B cell (primary cell): ENCODE measurements at regions not wholly inside any gene's neighbourhood (a gene's known extent, or its start where the extent isn't known, plus 50 kb on each side); places are given as distances from the start of the nearest gene placed in this dataset.

Experiments used
- ATAC-seq: fragments of 200-7000 bp; cut with Tn5 transposase; one replicate; pipeline ENCODE4 v1.10.0; 2021; ENCODE audit warnings: low read depth, mild to moderate bottlenecking, moderate number of reproducible peaks, moderate library complexity
- CTCF ChIA-PET: fragments of 350-600 bp; sonication (Branson Sonifier 250); formaldehyde crosslinking; loops from one replicate; lab custom pipeline; 2021; ENCODE audit warnings: antibody characterized with exemption, inconsistent platforms; lab: Charles Lee
- POLR2A ChIA-PET: fragments of 350-600 bp; sonication (Branson Sonifier 250); formaldehyde crosslinking; loops from one replicate; lab custom pipeline; 2021; ENCODE audit warnings: antibody characterized with exemption; lab: Charles Lee
- DNase-seq: peaks from one replicate; pipeline ENCODE4 v3.0.0; 2013
- H2AFZ ChIP-seq: 2 replicates; pipeline ENCODE4 v1.6.1; 2012; ENCODE audit warnings: mild to moderate bottlenecking, low read depth, low read length; ENCODE audit not compliant: insufficient read depth, poor library complexity, severe bottlenecking
- H3K27ac ChIP-seq, 2 donors: 1 replicate in 1 of 2; 2 replicates in 1 of 2; pipeline ENCODE4 v1.5.1; 2012 to 2013; ENCODE audit warnings: low read length in 2 of 2, mild to moderate bottlenecking in 2 of 2, moderate library complexity in 1 of 2
- H3K27me3 ChIP-seq, 4 experiments: fragments of 200-600 bp in 1 of 4; sonication (generic) in 1 of 4; replicated peaks in 1 of 4; 1 replicate in 2 of 4; 2 replicates in 2 of 4; pipeline versions ENCODE4 v1.6.1 to v1.7.0; 2013 to 2016; ENCODE audit warnings: low read length in 3 of 4, mild to moderate bottlenecking in 2 of 4, mixed read lengths in 1 of 4, moderate library complexity in 1 of 4; ENCODE audit not compliant: insufficient read depth in 4 of 4, control insufficient read depth in 3 of 4; ENCODE audit errors: control extremely low read depth in 1 of 4
- H3K36me3 ChIP-seq, 2 experiments: replicated peaks in 1 of 2; 1 replicate in 1 of 2; 2 replicates in 1 of 2; pipeline versions ENCODE4 v1.6.1 to v1.7.1; 2013; ENCODE audit warnings: low read length in 1 of 2; ENCODE audit not compliant: insufficient read depth in 2 of 2, control insufficient read depth in 1 of 2; ENCODE audit errors: control extremely low read depth in 1 of 2, extremely low read depth in 1 of 2
- H3K4me1 ChIP-seq, 2 donors: fragments of 200-600 bp in 1 of 2; sonication (generic) in 1 of 2; 1 replicate in 1 of 2; 2 replicates in 1 of 2; pipeline versions ENCODE4 v1.5.1 to v1.6.1; 2013 to 2017; ENCODE audit warnings: low read length in 2 of 2; ENCODE audit not compliant: control insufficient read depth in 2 of 2, insufficient read depth in 2 of 2
- H3K4me2 ChIP-seq: replicated peaks from 2 replicates; pipeline ENCODE3; 2012; ENCODE audit warnings: mild to moderate bottlenecking, low read depth, low read length; ENCODE audit not compliant: poor library complexity, severe bottlenecking
- H3K4me3 ChIP-seq, 5 experiments: fragments of 200-600 bp in 1 of 5; sonication (generic) in 1 of 5; 1 replicate in 3 of 5; 2 replicates in 2 of 5; pipeline versions ENCODE4 v1.5.1 to v1.7.0; 2011 to 2016; ENCODE audit warnings: low read length in 4 of 5, mild to moderate bottlenecking in 4 of 5, low read depth in 2 of 5, control low read depth in 1 of 5, moderate library complexity in 1 of 5; ENCODE audit not compliant: insufficient read depth in 1 of 5; ENCODE audit errors: control extremely low read depth in 1 of 5, extremely low read depth in 1 of 5
- H3K79me2 ChIP-seq: fragments of 200-600 bp; sonication (generic); one replicate; pipeline ENCODE4 v1.6.0; 2016; ENCODE audit warnings: low read length; ENCODE audit not compliant: control insufficient read depth, insufficient read depth
- H3K9ac ChIP-seq: fragments of 200-600 bp; sonication (generic); 2 replicates; pipeline ENCODE4 v1.6.1; 2017; ENCODE audit warnings: mild to moderate bottlenecking, low read length, moderate library complexity
- H3K9me3 ChIP-seq, 3 donors: one replicate each; pipeline versions ENCODE4 v1.6.1 to v1.7.1; 2013; ENCODE audit warnings: low read length in 2 of 3; ENCODE audit not compliant: control insufficient read depth in 2 of 3, insufficient read depth in 1 of 3; ENCODE audit errors: control extremely low read depth in 1 of 3
- H4K20me1 ChIP-seq: 2 replicates; pipeline ENCODE4 v1.6.0; 2012; ENCODE audit warnings: mild to moderate bottlenecking, low read length; ENCODE audit not compliant: insufficient read depth, control insufficient read depth, poor library complexity, severe bottlenecking
- H3K27ac Mint-ChIP-seq: one replicate; pipeline ENCODE4 v1.8.0; 2021; ENCODE audit warnings: mixed read lengths
- H3K27me3 Mint-ChIP-seq: one replicate; pipeline ENCODE4 v1.8.0; 2021; ENCODE audit warnings: mixed read lengths
- H3K4me1 Mint-ChIP-seq: one replicate; pipeline ENCODE4 v1.8.0; 2021; ENCODE audit warnings: mixed read lengths
- H3K4me3 Mint-ChIP-seq: one replicate; pipeline ENCODE4 v1.8.0; 2021; ENCODE audit warnings: mixed read lengths
- H3K9me3 Mint-ChIP-seq: one replicate; pipeline ENCODE4 v1.8.0; 2022; ENCODE audit warnings: mixed read lengths; ENCODE audit not compliant: insufficient read depth
- EZH2 ChIP-seq: IDR thresholded peaks from 2 replicates; pipeline ENCODE4 v1.6.1; 2012; ENCODE audit warnings: borderline replicate concordance, low read depth, mild to moderate bottlenecking, moderate library complexity, low read length; ENCODE audit not compliant: insufficient read depth, poor library complexity, severe bottlenecking
- WGBS: methylation state at CpG from one replicate; pipeline ENCODE4 v1.1.5; 2013; ENCODE audit warnings: missing lambda C conversion rate; ENCODE audit not compliant: insufficient coverage; 5-methylcytosine and 5-hydroxymethylcytosine counted together
- intact Hi-C: fragments of 100-400 bp; cut with micrococcal nuclease; formaldehyde crosslinking; loops from one replicate; pipeline ENCODE4 v1.10.0; 2022
- TF ChIP-seq, protein P1 (sequence below): fragments of 200-600 bp; IDR thresholded peaks from one replicate; pipeline ENCODE4 v1.8.0; 2022; ENCODE audit warnings: antibody characterized with exemption, mild to moderate bottlenecking

DNA sequence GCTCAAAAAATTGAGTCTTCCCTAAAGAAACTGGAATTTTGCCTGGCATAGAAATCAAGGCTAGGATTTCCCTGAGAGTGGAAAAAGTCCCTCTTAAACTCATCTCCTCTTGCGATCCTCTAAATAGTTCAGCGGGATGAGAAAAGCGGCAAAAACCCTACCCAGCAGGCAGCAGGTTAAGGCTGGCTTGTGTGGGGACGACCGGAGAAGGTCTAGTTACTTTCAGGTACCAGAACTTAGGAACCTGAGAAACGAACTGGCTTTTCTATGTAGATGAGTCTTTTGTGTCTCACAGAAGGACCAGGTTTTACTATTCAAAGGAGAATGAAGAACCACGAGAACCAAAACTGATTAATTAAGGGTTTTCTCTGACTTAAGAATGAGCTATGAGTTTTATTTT lies 523.7 kb upstream of the TGFBR2 start:
- 100% methylated on average over 2 of the region's 7 CpGs for WGBS
- Histone ChIP-seq H3K4me2 (no peak overlapping the region), H3K79me2 (no peaks in the 10 kb centered on the region), H3K27ac (no peak overlapping the region), H3K36me3 (no peaks in the 10 kb centered on the region), H3K9me3 (no peaks in the 10 kb centered on the region), H2AFZ (no peak overlapping the region), H3K4me1 (no peaks in the 10 kb centered on the region), H3K27me3 (no peaks in the 10 kb centered on the region), H3K9ac (no peak overlapping the region), H3K4me3 (no peak overlapping the region), H4K20me1 (no peaks in the 10 kb centered on the region)
- intact Hi-C loops, result no loop called here
- Mint-ChIP-seq H3K27me3 (no peaks in the 10 kb centered on the region), H3K4me1 (peaks cover 1% of the 10 kb centered on the region), H3K9me3 (no peaks in the 10 kb centered on the region), H3K27ac (no peak overlapping the region), H3K4me3 (no peak overlapping the region)
- DNase-seq (no peak), ATAC-seq (no peak)
- CTCF ChIA-PET, result interaction anchor here (1.3 kb wide), 1 partner anchor 40 kb away, joined by 3 read pairs; no protein-coding TSS in a partner anchor
- POLR2A ChIA-PET, result no interaction called here
- TF ChIP-seq EZH2, result no peak
- TF ChIP-seq, protein P1, sequence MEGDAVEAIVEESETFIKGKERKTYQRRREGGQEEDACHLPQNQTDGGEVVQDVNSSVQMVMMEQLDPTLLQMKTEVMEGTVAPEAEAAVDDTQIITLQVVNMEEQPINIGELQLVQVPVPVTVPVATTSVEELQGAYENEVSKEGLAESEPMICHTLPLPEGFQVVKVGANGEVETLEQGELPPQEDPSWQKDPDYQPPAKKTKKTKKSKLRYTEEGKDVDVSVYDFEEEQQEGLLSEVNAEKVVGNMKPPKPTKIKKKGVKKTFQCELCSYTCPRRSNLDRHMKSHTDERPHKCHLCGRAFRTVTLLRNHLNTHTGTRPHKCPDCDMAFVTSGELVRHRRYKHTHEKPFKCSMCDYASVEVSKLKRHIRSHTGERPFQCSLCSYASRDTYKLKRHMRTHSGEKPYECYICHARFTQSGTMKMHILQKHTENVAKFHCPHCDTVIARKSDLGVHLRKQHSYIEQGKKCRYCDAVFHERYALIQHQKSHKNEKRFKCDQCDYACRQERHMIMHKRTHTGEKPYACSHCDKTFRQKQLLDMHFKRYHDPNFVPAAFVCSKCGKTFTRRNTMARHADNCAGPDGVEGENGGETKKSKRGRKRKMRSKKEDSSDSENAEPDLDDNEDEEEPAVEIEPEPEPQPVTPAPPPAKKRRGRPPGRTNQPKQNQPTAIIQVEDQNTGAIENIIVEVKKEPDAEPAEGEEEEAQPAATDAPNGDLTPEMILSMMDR, result no peak

DNA sequence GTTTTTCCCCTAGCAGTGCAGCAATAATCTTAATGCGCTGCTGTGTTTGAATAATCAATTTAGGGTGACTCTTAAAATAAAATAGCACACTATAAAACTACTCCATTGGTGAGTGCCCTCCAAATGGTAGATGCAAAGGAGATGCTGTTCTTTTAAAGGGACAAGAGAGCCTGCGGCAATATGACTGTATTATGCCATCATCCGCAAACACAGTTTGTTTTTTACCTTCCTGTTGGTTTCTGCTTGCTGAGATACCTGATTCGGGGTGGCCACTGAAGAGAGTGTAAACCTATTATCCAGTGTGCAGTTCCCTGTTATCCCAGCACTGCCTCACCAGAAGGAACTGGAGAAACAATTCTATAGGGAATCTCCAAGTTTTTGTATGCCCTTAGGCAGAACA lies 523.1 kb upstream of the TGFBR2 start:
- no peaks in the 10 kb centered on the region for H3K79me2 ChIP-seq
- no peak overlapping the region for H2AFZ ChIP-seq
- no peaks in the 10 kb centered on the region for H3K27me3 Mint-ChIP-seq
- H3K27me3 ChIP-seq, result no peaks in the 10 kb centered on the region
- H3K9me3 ChIP-seq, result no peaks in the 10 kb centered on the region
- ChIA-PET POLR2A (no interaction called here), CTCF (interaction anchor here (1.3 kb wide), 1 partner anchor 41 kb away, joined by 3 read pairs; no protein-coding TSS in a partner anchor)
- H3K4me3 Mint-ChIP-seq, result no peak overlapping the region
- no peaks in the 10 kb centered on the region for H3K9me3 Mint-ChIP-seq
- intact Hi-C loops, result no loop called here
- no peak overlapping the region for H3K27ac Mint-ChIP-seq
- DNase-seq (no peak), ATAC-seq (no peak)
- no peaks in the 10 kb centered on the region for H3K36me3 ChIP-seq
- no peaks in the 10 kb centered on the region for H4K20me1 ChIP-seq
- no peak overlapping the region for H3K9ac ChIP-seq
- 93% methylated on average over 2 of the region's 4 CpGs for WGBS
- H3K4me1 Mint-ChIP-seq, result peaks cover 1% of the 10 kb centered on the region
- H3K27ac ChIP-seq, result no peak overlapping the region
- no peak for TF ChIP-seq EZH2
- TF ChIP-seq, protein P1, result no peak
- H3K4me1 ChIP-seq, result no peaks in the 10 kb centered on the region
- H3K4me2 ChIP-seq, result no peak overlapping the region
- H3K4me3 ChIP-seq, result no peak overlapping the region
